ENCODE measurements at regions not wholly inside any gene's neighbourhood (a gene's known extent, or its start where the extent isn't known, plus 50 kb on each side); places are given as distances from the start of the nearest gene placed in this dataset.

DNA sequence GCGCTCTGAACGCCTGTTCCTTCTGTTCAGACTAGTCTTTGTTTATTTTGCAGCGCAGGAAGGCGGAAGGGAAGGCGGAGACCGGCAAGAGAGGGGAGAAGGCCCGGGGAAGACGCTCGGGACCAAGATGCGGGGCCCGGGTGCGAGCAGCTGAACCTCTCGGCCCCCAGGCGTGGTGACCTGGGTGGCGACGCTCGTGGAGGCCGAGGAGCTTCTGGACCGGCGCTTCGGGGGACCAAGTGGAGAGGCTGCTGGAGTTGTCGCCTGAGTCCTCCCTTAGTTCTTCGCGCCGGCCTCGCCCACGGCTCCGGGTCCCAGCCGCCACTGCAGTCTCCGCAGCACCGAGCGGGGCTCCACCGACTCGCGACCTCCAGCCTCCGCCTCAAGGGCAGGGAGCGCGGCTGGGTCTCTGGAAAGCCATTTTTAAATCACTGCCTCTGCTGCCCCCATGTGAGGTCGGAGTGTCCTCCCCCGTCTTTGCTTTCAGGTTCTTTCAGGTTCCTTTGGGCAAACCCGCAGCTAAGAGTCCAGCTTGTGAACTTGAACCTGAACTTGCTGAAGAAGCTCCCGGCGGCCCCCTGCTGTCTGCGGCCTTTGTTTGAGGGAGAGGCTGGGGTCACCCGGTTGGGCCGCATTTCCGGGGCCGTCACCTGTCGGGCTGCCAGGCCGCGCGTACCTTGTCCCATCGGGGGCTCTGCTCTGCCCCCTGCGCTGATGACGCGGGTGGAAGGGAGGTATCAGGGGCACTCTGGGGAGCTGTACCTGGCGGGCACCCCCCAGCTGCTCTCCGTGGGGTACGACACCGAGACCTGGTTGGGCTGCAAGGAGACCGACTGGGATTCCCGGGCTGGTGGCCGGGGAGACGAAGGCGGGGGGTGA, 136.0 kb downstream of the KIF20B start:
- Histone ChIP-seq H3K36me3 (no peaks in the 10 kb centered on the region), H3K4me1 (replicated peaks) (no peaks in the 10 kb centered on the region), H3K4me3 (peak overlapping the region; percentile 55 to 57), H3K9me3 (no peaks in the 10 kb centered on the region), H3K27me3 (replicated peaks; ENCODE audit: insufficient read depth) (no peaks in the 10 kb centered on the region), H3K27ac (peak overlapping the region; percentile 73 to 75)
- TF ChIP-seq POLR2A (IDR thresholded peaks at IDR 0.05) (no peak), POLR2AphosphoS5 (IDR thresholded peaks at IDR 0.05) (no peak)
- TF ChIP-seq, protein P1, sequence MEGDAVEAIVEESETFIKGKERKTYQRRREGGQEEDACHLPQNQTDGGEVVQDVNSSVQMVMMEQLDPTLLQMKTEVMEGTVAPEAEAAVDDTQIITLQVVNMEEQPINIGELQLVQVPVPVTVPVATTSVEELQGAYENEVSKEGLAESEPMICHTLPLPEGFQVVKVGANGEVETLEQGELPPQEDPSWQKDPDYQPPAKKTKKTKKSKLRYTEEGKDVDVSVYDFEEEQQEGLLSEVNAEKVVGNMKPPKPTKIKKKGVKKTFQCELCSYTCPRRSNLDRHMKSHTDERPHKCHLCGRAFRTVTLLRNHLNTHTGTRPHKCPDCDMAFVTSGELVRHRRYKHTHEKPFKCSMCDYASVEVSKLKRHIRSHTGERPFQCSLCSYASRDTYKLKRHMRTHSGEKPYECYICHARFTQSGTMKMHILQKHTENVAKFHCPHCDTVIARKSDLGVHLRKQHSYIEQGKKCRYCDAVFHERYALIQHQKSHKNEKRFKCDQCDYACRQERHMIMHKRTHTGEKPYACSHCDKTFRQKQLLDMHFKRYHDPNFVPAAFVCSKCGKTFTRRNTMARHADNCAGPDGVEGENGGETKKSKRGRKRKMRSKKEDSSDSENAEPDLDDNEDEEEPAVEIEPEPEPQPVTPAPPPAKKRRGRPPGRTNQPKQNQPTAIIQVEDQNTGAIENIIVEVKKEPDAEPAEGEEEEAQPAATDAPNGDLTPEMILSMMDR (IDR thresholded peaks at IDR 0.05), result no peak
- intact Hi-C loops (cut with DNase I), result no loop called here
- 6% methylated on average over 43 of the region's 65 CpGs for WGBS
- DNase-seq (ENCODE audit: low spot score), result peak; percentile 31

DNA sequence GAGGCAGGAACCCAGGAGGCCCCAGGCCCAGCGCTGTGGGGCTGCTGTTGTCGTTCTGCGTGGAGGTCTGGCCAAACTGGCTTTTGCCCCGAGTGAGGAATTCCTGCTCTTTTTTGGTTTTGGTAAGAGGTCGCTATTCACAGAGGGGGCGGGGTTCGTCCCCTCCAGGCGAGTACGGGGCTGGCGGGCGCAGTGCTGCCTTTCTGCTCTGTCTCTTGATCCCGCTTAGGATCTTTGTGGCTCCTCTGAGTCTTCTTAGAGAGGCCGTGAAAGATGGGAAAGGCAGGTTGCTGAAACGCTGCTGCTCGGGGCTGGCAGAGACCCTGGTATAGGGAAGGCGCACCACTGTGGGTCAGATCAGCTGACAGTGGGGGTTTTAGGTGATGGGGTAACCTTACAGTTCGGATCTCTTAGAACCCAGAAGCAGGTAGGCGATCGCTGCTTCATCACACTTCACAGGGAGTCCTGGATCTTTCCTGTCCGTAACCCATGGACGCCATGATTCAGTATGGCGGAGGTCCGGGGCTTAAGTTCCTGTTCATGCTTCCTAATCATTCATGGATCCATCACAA, 136.7 kb downstream of the KIF20B start:
- Histone ChIP-seq H3K36me3 (no peaks in the 10 kb centered on the region), H3K4me3 (peak overlapping the region; percentile 55 to 57), H3K9me3 (no peaks in the 10 kb centered on the region), H3K27ac (peak overlapping the region; percentile 73 to 75), H3K4me1 (replicated peaks) (no peaks in the 10 kb centered on the region), H3K27me3 (replicated peaks; ENCODE audit: insufficient read depth) (no peaks in the 10 kb centered on the region)
- DNase-seq (ENCODE audit: low spot score), result peak; percentile 5
- intact Hi-C loops (cut with DNase I), result no loop called here
- 49% methylated on average over 23 of the region's 23 CpGs for WGBS
- TF ChIP-seq POLR2A (IDR thresholded peaks at IDR 0.05) (no peak), POLR2AphosphoS5 (IDR thresholded peaks at IDR 0.05) (no peak)
- TF ChIP-seq, protein P1 (IDR thresholded peaks at IDR 0.05), result no peak

DNA sequence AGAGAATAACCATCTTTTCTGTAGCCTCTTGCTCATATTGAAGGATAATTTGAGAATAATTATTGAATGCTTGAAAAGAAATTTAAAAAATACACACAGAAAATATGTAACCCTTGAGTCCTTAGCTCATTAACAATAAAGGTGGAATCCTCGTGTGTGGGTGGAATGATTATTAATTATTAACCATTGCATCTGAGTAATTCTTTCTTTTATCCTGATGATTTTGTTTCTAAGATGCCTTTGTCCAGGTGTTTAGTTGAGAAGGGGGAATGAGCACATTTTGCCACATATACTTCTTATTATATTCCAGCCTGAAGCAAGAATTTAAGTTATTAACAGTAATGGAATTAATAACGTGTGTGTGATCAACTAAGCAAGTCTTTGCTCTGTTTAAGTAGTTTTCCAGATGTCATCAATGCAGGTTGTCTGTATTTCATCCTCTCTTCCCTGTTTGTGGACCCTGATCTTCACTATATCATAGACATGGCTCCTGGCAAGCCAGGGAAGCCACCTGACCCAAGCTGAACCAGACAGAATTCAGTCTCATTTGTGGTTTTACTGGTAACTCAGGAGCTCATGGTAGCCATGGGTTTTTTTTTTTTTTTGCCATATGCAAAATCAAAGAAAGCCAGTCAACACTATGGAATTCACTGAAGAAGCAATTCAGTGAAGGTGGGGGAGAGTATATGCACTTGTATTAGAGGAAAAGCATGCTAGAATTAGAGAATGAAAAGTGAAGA, 144.3 kb downstream of the KIF20B start:
- Histone ChIP-seq H3K36me3 (no peaks in the 10 kb centered on the region), H3K4me1 (replicated peaks) (no peaks in the 10 kb centered on the region), H3K27me3 (replicated peaks; ENCODE audit: insufficient read depth) (no peaks in the 10 kb centered on the region), H3K9me3 (no peaks in the 10 kb centered on the region), H3K4me3 (no peak overlapping the region), H3K27ac (no peak overlapping the region)
- WGBS, result 66% methylated on average over 2 of the region's 2 CpGs
- intact Hi-C loops (cut with DNase I), result no loop called here
- TF ChIP-seq, protein P1 (IDR thresholded peaks at IDR 0.05), result no peak
- no peak for TF ChIP-seq POLR2AphosphoS5 (IDR thresholded peaks at IDR 0.05)
- no peak for TF ChIP-seq POLR2A (IDR thresholded peaks at IDR 0.05)
- no peak for DNase-seq (ENCODE audit: low spot score)

DNA sequence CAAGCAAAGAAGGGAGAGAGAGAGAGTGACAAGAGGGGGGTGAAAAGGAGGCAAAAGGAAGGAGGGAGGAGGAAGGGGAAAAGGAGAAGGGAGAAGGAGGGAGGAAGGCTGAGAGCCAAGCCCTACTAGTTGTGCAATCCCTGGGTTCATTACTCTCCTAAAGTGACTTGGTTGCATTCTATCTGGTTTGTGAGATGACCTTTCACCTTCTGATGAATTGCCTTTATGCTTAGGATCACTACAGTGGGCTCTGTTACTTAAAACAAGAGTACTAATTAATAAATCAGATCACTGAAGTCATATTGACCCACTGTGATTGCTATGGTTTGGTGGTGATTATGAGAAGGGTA, 144.9 kb downstream of the KIF20B start:
- Histone ChIP-seq H3K4me1 (replicated peaks) (no peaks in the 10 kb centered on the region), H3K27ac (no peak overlapping the region), H3K4me3 (no peak overlapping the region), H3K36me3 (no peaks in the 10 kb centered on the region), H3K9me3 (no peaks in the 10 kb centered on the region), H3K27me3 (replicated peaks; ENCODE audit: insufficient read depth) (no peaks in the 10 kb centered on the region)
- intact Hi-C loops (cut with DNase I), result no loop called here
- TF ChIP-seq, protein P1 (IDR thresholded peaks at IDR 0.05), result no peak
- TF ChIP-seq POLR2A (IDR thresholded peaks at IDR 0.05) (no peak), POLR2AphosphoS5 (IDR thresholded peaks at IDR 0.05) (no peak)
- DNase-seq (ENCODE audit: low spot score), result no peak
